Spleen (tissue), 3 donors: ENCODE measurements at regions not wholly inside any gene's neighbourhood (a gene's known extent, or its start where the extent isn't known, plus 50 kb on each side); places are given as distances from the start of the nearest gene placed in this dataset.

Source experiments
- POLR2A ChIP-seq, 3 donors: fragments of 450-650 bp; IDR thresholded peaks; one replicate each; pipeline ENCODE4 v1.5.1; 2017; ENCODE audit warnings: antibody characterized with exemption in 3 of 3, mild to moderate bottlenecking in 1 of 3
- POLR2AphosphoS5 ChIP-seq, 3 donors: sonication (generic); formaldehyde crosslinking; IDR thresholded peaks; one replicate each; pipeline ENCODE4 v1.5.1; 2017; ENCODE audit warnings: antibody characterized with exemption in 3 of 3

DNA sequence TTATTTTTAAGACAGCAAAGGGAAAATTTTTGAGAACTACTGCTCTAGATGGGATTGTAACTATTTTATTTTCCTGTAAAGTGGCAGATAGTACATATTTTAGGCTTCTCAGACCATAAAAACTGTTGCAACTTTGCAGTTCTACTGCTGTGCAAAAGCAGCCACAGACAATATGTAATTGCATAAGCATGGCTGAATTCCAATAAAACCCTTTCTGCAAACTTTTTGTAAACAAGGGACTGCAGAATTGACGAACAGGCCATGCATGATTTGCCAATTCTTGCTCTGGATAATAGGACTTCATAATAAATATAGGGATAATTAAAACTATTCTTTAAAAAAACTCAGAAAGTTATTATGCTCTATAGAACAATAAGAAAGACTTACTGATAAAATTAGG, 149.1 kb downstream of the SLITRK5 start:
- no peak for TF ChIP-seq POLR2AphosphoS5 (IDR thresholded peaks at IDR 0.05)
- TF ChIP-seq POLR2A (IDR thresholded peaks at IDR 0.05): no peak
